ENCODE measurements at regions not wholly inside any gene's neighbourhood (a gene's known extent, or its start where the extent isn't known, plus 50 kb on each side); places are given as distances from the start of the nearest gene placed in this dataset.

DNA sequence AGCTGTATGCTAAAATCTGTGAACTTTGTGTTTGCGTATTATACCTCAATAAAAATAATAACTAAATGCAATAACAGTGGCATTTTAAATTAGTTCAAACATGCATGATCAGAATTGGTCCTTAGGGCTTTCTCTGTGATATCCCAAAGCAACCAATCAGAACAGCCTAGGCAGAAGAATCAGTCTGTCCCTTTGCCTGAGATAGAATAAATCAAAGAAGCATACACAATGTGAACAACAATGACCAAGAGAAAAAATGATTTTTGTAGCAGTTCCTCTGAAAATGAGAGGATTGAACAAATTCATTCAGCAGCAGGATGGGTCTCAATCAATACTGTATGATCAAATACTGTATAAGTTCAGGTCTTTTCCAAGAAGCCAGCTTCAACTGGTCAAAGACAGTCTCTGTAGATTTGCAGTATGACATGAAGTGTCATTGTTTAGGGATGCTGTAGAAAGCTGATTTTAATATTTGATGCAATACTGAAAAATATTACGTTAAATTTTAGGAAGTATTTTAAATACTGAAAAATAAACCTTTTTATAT, 1071.6 kb downstream of the AGBL1 start:
- H3K27me3 ChIP-seq (ENCODE audit: control insufficient read depth in 1 of 2, insufficient read depth in 2 of 2, low read length in 2 of 2): no peaks in the 10 kb centered on the region
- H3K4me3 ChIP-seq (ENCODE audit: low read length in 2 of 2): no peak overlapping the region
- H3K36me3 ChIP-seq (ENCODE audit: control insufficient read depth in 2 of 2, insufficient read depth in 2 of 2, low read length in 2 of 2): no peaks in the 10 kb centered on the region
- H3K9ac ChIP-seq (ENCODE audit: low read length in 2 of 2): no peak overlapping the region
- H3K9me3 ChIP-seq (ENCODE audit: control insufficient read depth in 2 of 2, low read length in 2 of 2): no peaks in the 10 kb centered on the region
- no peak overlapping the region for H3K27ac ChIP-seq (ENCODE audit: low read length)
- no peaks in the 10 kb centered on the region for H3K4me1 ChIP-seq (ENCODE audit: control insufficient read depth, insufficient read depth, low read length)

GRCh38 chr15:87145696-87146095, 1066.0 kb downstream of the AGBL1 start:
- Histone ChIP-seq H3K4me1 (ENCODE audit: control insufficient read depth, insufficient read depth, low read length) (no peaks in the 10 kb centered on the region), H3K4me3 (ENCODE audit: low read length in 2 of 2) (no peak overlapping the region), H3K27me3 (ENCODE audit: control insufficient read depth in 1 of 2, insufficient read depth in 2 of 2, low read length in 2 of 2) (no peaks in the 10 kb centered on the region), H3K9me3 (ENCODE audit: control insufficient read depth in 2 of 2, low read length in 2 of 2) (peaks cover 0 to 7% of the 10 kb centered on the region in 2 donors), H3K9ac (ENCODE audit: low read length in 2 of 2) (no peak overlapping the region), H3K36me3 (ENCODE audit: control insufficient read depth in 2 of 2, insufficient read depth in 2 of 2, low read length in 2 of 2) (no peaks in the 10 kb centered on the region), H3K27ac (ENCODE audit: low read length) (no peak overlapping the region)

GRCh38 chr15:87144775-87145174, 1065.1 kb downstream of the AGBL1 start:
- Histone ChIP-seq H3K9ac (ENCODE audit: low read length in 2 of 2) (no peak overlapping the region), H3K36me3 (ENCODE audit: control insufficient read depth in 2 of 2, insufficient read depth in 2 of 2, low read length in 2 of 2) (no peaks in the 10 kb centered on the region), H3K4me1 (ENCODE audit: control insufficient read depth, insufficient read depth, low read length) (no peaks in the 10 kb centered on the region), H3K9me3 (ENCODE audit: control insufficient read depth in 2 of 2, low read length in 2 of 2) (peaks cover 0 to 7% of the 10 kb centered on the region in 2 donors), H3K27ac (ENCODE audit: low read length) (no peak overlapping the region), H3K4me3 (ENCODE audit: low read length in 2 of 2) (no peak overlapping the region), H3K27me3 (ENCODE audit: control insufficient read depth in 1 of 2, insufficient read depth in 2 of 2, low read length in 2 of 2) (no peaks in the 10 kb centered on the region)

DNA sequence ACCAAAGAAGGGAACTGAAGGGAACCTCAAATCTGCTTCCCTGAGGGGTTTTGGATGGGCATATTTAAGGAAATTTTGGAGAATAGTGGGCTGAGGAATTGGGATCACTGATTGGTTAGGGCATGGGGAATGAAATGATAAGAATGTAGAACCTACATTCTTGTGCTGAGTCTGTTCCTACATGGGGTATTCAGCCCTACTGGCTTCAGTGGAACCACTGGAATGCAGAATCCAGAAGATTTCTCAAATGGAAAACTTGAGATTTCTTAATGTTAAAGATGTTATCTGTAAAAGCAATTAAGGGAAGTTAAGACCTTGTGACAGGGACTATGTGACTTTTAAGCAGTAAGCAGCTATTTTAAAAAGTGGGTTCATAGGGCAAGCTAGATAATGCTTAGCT, 1062.4 kb downstream of the AGBL1 start:
- Histone ChIP-seq H3K9ac (ENCODE audit: low read length in 2 of 2) (no peak overlapping the region), H3K27me3 (ENCODE audit: control insufficient read depth in 1 of 2, insufficient read depth in 2 of 2, low read length in 2 of 2) (no peaks in the 10 kb centered on the region), H3K4me3 (ENCODE audit: low read length in 2 of 2) (no peak overlapping the region), H3K27ac (ENCODE audit: low read length) (no peak overlapping the region), H3K9me3 (ENCODE audit: control insufficient read depth in 2 of 2, low read length in 2 of 2) (peaks cover 0 to 7% of the 10 kb centered on the region in 2 donors), H3K36me3 (ENCODE audit: control insufficient read depth in 2 of 2, insufficient read depth in 2 of 2, low read length in 2 of 2) (no peaks in the 10 kb centered on the region), H3K4me1 (ENCODE audit: control insufficient read depth, insufficient read depth, low read length) (no peaks in the 10 kb centered on the region)

- Histone ChIP-seq H3K9me3 (ENCODE audit: control insufficient read depth in 2 of 2, low read length in 2 of 2) (peaks cover 0 to 4% of the 10 kb centered on the region in 2 donors), H3K4me1 (ENCODE audit: control insufficient read depth, insufficient read depth, low read length) (no peaks in the 10 kb centered on the region), H3K4me3 (ENCODE audit: low read length in 2 of 2) (no peak overlapping the region), H3K36me3 (ENCODE audit: control insufficient read depth in 2 of 2, insufficient read depth in 2 of 2, low read length in 2 of 2) (no peaks in the 10 kb centered on the region), H3K27me3 (ENCODE audit: control insufficient read depth in 1 of 2, insufficient read depth in 2 of 2, low read length in 2 of 2) (no peaks in the 10 kb centered on the region), H3K9ac (ENCODE audit: low read length in 2 of 2) (no peak overlapping the region), H3K27ac (ENCODE audit: low read length) (no peak overlapping the region)
Measured at GRCh38 chr15:87135109-87135508, 1055.4 kb downstream of the AGBL1 start.

GRCh38 chr15:87133704-87134103, 1054.0 kb downstream of the AGBL1 start:
- Histone ChIP-seq H3K4me1 (ENCODE audit: control insufficient read depth, insufficient read depth, low read length) (no peaks in the 10 kb centered on the region), H3K4me3 (ENCODE audit: low read length in 2 of 2) (no peak overlapping the region), H3K27me3 (ENCODE audit: control insufficient read depth in 1 of 2, insufficient read depth in 2 of 2, low read length in 2 of 2) (no peaks in the 10 kb centered on the region), H3K9ac (ENCODE audit: low read length in 2 of 2) (no peak overlapping the region), H3K9me3 (ENCODE audit: control insufficient read depth in 2 of 2, low read length in 2 of 2) (peaks cover 0 to 4% of the 10 kb centered on the region in 2 donors), H3K36me3 (ENCODE audit: control insufficient read depth in 2 of 2, insufficient read depth in 2 of 2, low read length in 2 of 2) (no peaks in the 10 kb centered on the region), H3K27ac (ENCODE audit: low read length) (no peak overlapping the region)

DNA sequence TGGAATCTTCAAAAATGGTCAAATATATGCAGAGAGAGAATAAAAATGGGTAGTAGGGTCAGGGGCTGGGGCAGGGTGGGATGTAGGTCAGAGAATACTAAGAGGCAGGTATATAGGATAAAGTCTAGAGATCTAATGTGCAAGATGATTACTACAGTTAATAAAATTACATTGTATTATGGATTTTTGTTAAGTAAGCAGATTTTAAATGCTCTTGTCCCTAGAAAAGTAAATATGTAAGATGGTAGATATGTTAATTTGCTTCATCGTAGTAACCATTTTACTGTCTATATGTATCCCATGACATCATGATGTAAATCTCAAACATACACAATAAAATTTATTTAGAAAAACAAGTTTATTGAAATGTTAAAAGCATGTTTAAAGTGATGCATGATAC, 1051.4 kb downstream of the AGBL1 start:
- H3K27me3 ChIP-seq (ENCODE audit: control insufficient read depth in 1 of 2, insufficient read depth in 2 of 2, low read length in 2 of 2): no peaks in the 10 kb centered on the region
- no peak overlapping the region for H3K4me3 ChIP-seq (ENCODE audit: low read length in 2 of 2)
- H3K27ac ChIP-seq (ENCODE audit: low read length): no peak overlapping the region
- no peak overlapping the region for H3K9ac ChIP-seq (ENCODE audit: low read length in 2 of 2)
- no peaks in the 10 kb centered on the region for H3K4me1 ChIP-seq (ENCODE audit: control insufficient read depth, insufficient read depth, low read length)
- H3K9me3 ChIP-seq (ENCODE audit: control insufficient read depth in 2 of 2, low read length in 2 of 2): peaks cover 0 to 7% of the 10 kb centered on the region in 2 donors
- H3K36me3 ChIP-seq (ENCODE audit: control insufficient read depth in 2 of 2, insufficient read depth in 2 of 2, low read length in 2 of 2): no peaks in the 10 kb centered on the region

- Histone ChIP-seq H3K9ac (ENCODE audit: low read length in 2 of 2) (no peak overlapping the region), H3K36me3 (ENCODE audit: control insufficient read depth in 2 of 2, insufficient read depth in 2 of 2, low read length in 2 of 2) (no peaks in the 10 kb centered on the region), H3K27me3 (ENCODE audit: control insufficient read depth in 1 of 2, insufficient read depth in 2 of 2, low read length in 2 of 2) (no peaks in the 10 kb centered on the region), H3K27ac (ENCODE audit: low read length) (no peak overlapping the region), H3K9me3 (ENCODE audit: control insufficient read depth in 2 of 2, low read length in 2 of 2) (peaks cover 0 to 7% of the 10 kb centered on the region in 2 donors), H3K4me3 (ENCODE audit: low read length in 2 of 2) (no peak overlapping the region), H3K4me1 (ENCODE audit: control insufficient read depth, insufficient read depth, low read length) (no peaks in the 10 kb centered on the region)
Measured at GRCh38 chr15:87129916-87130315, 1050.2 kb downstream of the AGBL1 start.

- H3K9me3 ChIP-seq (ENCODE audit: control insufficient read depth in 2 of 2, low read length in 2 of 2): peaks cover 0 to 3% of the 10 kb centered on the region in 2 donors
Measured at GRCh38 chr15:87123676-87124382, 1044.2 kb downstream of the AGBL1 start.

GRCh38 chr15:87121336-87121735, 1041.7 kb downstream of the AGBL1 start:
- Histone ChIP-seq H3K27me3 (ENCODE audit: control insufficient read depth in 1 of 2, insufficient read depth in 2 of 2, low read length in 2 of 2) (no peaks in the 10 kb centered on the region), H3K9me3 (ENCODE audit: control insufficient read depth in 2 of 2, low read length in 2 of 2) (no peaks in the 10 kb centered on the region), H3K4me1 (ENCODE audit: control insufficient read depth, insufficient read depth, low read length) (no peaks in the 10 kb centered on the region), H3K4me3 (ENCODE audit: low read length in 2 of 2) (no peak overlapping the region), H3K36me3 (ENCODE audit: control insufficient read depth in 2 of 2, insufficient read depth in 2 of 2, low read length in 2 of 2) (no peaks in the 10 kb centered on the region), H3K9ac (ENCODE audit: low read length in 2 of 2) (no peak overlapping the region), H3K27ac (ENCODE audit: low read length) (no peak overlapping the region)

More at GRCh38 chr15:87123676-87124382, 1044.2 kb downstream of the AGBL1 start:
- H3K36me3 ChIP-seq (ENCODE audit: control insufficient read depth in 2 of 2, insufficient read depth in 2 of 2, low read length in 2 of 2): no peaks in the 10 kb centered on the region
- H3K27me3 ChIP-seq (ENCODE audit: control insufficient read depth in 1 of 2, insufficient read depth in 2 of 2, low read length in 2 of 2): no peaks in the 10 kb centered on the region
- H3K9ac ChIP-seq (ENCODE audit: low read length in 2 of 2): no peak overlapping the region
- no peak overlapping the region for H3K4me3 ChIP-seq (ENCODE audit: low read length in 2 of 2)
- no peaks in the 10 kb centered on the region for H3K4me1 ChIP-seq (ENCODE audit: control insufficient read depth, insufficient read depth, low read length)
- H3K27ac ChIP-seq (ENCODE audit: low read length): no peak overlapping the region

GRCh38 chr15:87120555-87120954, 1040.9 kb downstream of the AGBL1 start:
- no peaks in the 10 kb centered on the region for H3K4me1 ChIP-seq (ENCODE audit: control insufficient read depth, insufficient read depth, low read length)
- H3K27ac ChIP-seq (ENCODE audit: low read length): no peak overlapping the region
- H3K4me3 ChIP-seq (ENCODE audit: low read length in 2 of 2): no peak overlapping the region
- H3K9me3 ChIP-seq (ENCODE audit: control insufficient read depth in 2 of 2, low read length in 2 of 2): no peaks in the 10 kb centered on the region
- H3K27me3 ChIP-seq (ENCODE audit: control insufficient read depth in 1 of 2, insufficient read depth in 2 of 2, low read length in 2 of 2): no peaks in the 10 kb centered on the region
- no peak overlapping the region for H3K9ac ChIP-seq (ENCODE audit: low read length in 2 of 2)
- H3K36me3 ChIP-seq (ENCODE audit: control insufficient read depth in 2 of 2, insufficient read depth in 2 of 2, low read length in 2 of 2): no peaks in the 10 kb centered on the region
